GM04503 (cell line): ENCODE measurements at regions not wholly inside any gene's neighbourhood (a gene's known extent, or its start where the extent isn't known, plus 50 kb on each side); places are given as distances from the start of the nearest gene placed in this dataset.

ENCODE experiments used
- DNase-seq: peaks from one replicate; pipeline ENCODE4 v3.0.0-alpha.2; 2012; ENCODE audit warnings: low read depth

GRCh38 chr11:116413301-116414242, 359.2 kb downstream of the BUD13 start:
- no peak for DNase-seq

- no peak for DNase-seq
Measured at GRCh38 chr11:116412118-116412889, 360.5 kb downstream of the BUD13 start.

GRCh38 chr11:116409238-116409637, 363.5 kb downstream of the BUD13 start:
- no peak for DNase-seq

GRCh38 chr11:116406042-116406441, 366.7 kb downstream of the BUD13 start:
- DNase-seq = no peak

- no peak for DNase-seq
Measured at GRCh38 chr11:116404462-116404798, 368.4 kb downstream of the BUD13 start.

GRCh38 chr11:116403794-116404461, 368.9 kb downstream of the BUD13 start:
- no peak for DNase-seq

DNA sequence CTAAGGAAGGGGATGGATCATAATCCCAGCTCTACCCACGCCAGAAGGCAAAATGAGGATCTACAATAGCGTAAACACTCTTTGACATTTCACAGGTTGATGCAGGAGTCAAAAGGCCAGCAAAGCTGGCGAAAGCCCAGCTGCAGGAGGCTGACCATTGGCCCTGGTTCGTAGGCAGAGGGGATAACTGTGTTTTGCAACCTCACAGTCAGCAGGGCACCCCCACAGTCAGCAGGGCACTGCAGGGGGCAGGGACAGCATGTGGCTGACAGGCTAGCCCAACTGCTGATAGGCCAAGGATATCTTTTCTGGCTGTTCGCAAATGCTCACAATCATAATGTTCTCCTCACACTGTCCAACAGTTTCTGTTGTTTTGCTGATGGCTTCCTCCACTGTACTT, 372.7 kb downstream of the BUD13 start:
- no peak for DNase-seq

DNA sequence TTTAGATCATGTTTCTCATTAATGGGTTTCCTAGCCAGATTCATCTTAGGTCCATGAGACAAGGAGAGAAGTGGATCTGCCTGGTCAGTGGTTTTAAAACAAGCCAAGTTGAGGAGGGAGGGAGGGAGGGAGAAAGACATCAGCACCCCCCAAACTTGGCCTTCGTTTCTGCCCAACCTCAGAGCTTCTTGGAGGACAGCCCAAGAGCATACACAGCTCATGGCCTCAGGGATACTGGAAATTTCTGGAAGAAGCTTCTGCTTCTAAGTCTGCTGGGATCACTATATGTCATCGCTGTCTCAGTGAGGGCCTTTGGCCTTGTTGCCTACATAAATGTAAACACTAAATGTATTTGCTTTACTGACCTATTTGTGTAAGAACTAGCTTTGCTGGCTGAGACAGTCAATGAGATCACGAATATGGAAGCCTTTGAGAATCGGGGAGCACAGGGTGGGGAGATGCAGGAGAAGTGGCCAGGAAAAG, 375.1 kb downstream of the BUD13 start:
- DNase-seq = no peak

GRCh38 chr11:116396331-116396730, 376.5 kb downstream of the BUD13 start:
- no peak for DNase-seq

- DNase-seq = no peak
Measured at GRCh38 chr11:116394022-116394421, 378.8 kb downstream of the BUD13 start.

- no peak for DNase-seq
Measured at GRCh38 chr11:116390963-116391362, 381.8 kb downstream of the BUD13 start.

- no peak for DNase-seq
Measured at GRCh38 chr11:116388146-116388545, 384.6 kb downstream of the BUD13 start.

GRCh38 chr11:116387641-116388040, 385.1 kb downstream of the BUD13 start:
- DNase-seq = no peak

- DNase-seq = no peak
Measured at GRCh38 chr11:116386118-116386699, 386.6 kb downstream of the BUD13 start.

GRCh38 chr11:116384876-116385275, 387.9 kb downstream of the BUD13 start:
- DNase-seq = no peak

DNA sequence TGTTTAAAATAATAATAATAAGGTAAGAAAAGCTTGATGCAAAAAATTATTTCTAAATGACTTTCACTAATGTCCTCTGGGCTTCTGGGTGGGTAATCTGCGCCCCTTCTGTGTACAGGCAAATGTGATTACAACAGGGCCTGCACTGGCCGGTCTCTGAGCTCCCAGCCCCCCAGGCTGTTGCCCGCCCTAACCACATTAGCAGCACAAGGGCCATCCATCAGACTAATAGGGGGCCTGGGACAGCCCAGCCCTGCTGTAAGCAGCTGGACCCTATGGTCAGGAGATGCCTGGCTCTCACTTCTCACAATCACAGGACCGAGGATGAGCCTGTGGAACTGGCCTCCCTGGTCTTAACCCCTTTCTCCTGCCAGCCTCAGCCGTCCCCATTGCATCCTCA, 388.4 kb downstream of the BUD13 start:
- DNase-seq = no peak

DNA sequence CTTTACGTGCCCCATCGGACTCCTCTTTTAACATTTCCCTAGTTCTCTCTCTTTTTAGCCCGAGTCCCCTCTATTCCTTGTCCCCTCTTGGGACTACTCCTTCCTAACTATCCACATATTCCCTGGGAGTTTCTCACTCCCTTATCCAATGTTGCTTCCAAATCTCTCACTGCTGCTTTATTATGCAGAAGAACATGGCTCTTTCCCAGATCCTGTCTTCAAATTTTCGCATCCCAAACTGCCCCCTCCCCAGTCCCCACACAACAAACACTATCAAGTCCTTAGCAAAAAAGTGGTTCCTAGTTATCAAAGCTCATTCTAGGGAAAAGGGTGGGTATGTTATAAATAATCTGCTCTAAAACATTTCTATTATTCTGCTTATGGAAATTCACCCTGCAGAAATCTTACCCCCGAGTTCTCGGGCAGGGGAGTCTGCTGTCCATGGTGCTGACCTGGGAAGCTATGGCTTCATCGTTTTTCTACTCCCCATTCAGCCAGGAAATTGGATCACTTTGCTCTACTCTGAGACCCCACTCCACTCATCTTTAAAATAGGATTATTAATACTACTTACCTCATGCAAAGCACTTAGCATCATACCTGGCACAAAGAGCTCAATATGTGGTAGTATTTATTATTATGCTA, 393.5 kb downstream of the BUD13 start:
- no peak for DNase-seq

DNA sequence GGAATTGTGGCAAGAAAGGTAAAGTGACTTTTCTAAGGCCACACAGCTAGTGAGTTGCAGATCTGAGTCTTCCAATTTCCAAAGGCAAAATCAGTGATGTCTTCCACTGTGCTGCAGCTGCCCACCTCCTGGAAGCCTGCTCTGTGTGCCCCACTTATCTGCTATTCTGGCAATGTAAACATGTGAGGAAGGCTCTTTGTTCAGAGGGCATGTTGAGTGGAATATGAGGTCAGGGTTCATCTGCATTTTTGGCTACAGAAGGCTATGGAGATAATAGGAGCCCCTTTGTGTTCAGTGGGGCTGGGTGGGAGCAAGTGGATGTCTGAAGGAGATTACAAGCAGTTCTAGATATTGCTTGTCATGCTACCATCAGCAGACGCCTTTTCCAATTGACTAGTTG, 396.2 kb downstream of the BUD13 start:
- no peak for DNase-seq

GRCh38 chr11:116376054-116376453, 396.7 kb downstream of the BUD13 start:
- no peak for DNase-seq

DNA sequence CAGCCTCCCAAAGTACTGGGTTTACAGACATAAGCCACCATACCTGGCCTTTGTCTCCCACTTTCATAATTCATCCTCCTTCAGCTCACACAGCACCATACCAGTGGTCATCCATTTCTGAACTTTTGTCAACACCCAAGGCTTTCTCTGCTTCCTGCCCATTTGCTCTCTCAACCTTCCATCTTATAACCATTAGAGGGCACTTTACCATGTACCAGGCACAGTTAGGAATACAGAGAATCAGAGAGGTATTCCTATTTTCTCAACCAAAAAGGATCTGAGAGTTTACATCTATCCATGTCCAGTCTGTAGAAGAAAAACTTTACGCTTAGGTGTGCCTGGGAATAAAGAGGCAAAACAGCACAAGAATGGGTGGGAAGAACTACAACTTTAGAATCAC, 397.6 kb downstream of the BUD13 start:
- no peak for DNase-seq

DNA sequence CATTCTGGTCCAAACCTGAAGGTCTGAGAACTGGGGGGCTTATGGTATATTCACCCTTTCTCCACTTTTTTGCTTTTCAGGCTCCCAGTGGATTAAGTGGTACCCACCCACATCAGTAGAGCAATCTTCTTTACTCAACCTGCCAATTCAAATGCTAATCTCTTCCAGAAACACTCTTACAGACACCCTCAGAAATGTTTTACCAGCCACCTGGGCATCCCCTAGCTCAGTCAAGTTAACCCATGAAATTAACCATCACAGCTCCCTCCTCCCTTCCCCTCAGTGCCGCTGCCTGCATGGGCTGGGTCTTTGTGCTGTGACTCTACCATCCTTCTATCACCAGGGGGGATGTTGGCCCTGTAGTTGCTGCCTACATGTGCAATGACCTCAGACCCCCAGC, 398.7 kb downstream of the BUD13 start:
- DNase-seq = no peak
